Ectodermal cell (in vitro differentiated cells): ENCODE measurements at regions not wholly inside any gene's neighbourhood (a gene's known extent, or its start where the extent isn't known, plus 50 kb on each side); places are given as distances from the start of the nearest gene placed in this dataset.

Experiments
- H3K27ac ChIP-seq: 2 replicates; pipeline ENCODE4 v1.7.0; 2013; ENCODE audit warnings: mild to moderate bottlenecking, low read depth, low read length; ENCODE audit not compliant: insufficient read depth, poor library complexity, severe bottlenecking
- H3K27me3 ChIP-seq: 2 replicates; pipeline ENCODE4 v1.7.0; 2013; ENCODE audit warnings: mild to moderate bottlenecking, low read length; ENCODE audit not compliant: insufficient read depth, control insufficient read depth, poor library complexity, severe bottlenecking
- H3K36me3 ChIP-seq: one replicate; pipeline ENCODE4 v1.7.0; 2013; ENCODE audit warnings: low read length; ENCODE audit not compliant: control insufficient read depth, insufficient read depth
- H3K4me1 ChIP-seq: one replicate; pipeline ENCODE4 v1.7.0; 2013; ENCODE audit warnings: low read length; ENCODE audit not compliant: control insufficient read depth, insufficient read depth
- H3K4me3 ChIP-seq: 2 replicates; pipeline ENCODE4 v1.7.0; 2013; ENCODE audit warnings: low read depth, low read length, control low read depth; ENCODE audit not compliant: insufficient read depth
- H3K9me3 ChIP-seq: 2 replicates; pipeline ENCODE4 v1.7.0; 2013; ENCODE audit warnings: mild to moderate bottlenecking, low read length, moderate library complexity; ENCODE audit not compliant: control insufficient read depth
- whole genome bisulfite sequencing, 2 experiments: methylation state at CpG; one replicate each; pipeline ENCODE4 v1.1.7; 2013; ENCODE audit warnings: missing lambda C conversion rate in 2 of 2; 5-methylcytosine and 5-hydroxymethylcytosine counted together

DNA sequence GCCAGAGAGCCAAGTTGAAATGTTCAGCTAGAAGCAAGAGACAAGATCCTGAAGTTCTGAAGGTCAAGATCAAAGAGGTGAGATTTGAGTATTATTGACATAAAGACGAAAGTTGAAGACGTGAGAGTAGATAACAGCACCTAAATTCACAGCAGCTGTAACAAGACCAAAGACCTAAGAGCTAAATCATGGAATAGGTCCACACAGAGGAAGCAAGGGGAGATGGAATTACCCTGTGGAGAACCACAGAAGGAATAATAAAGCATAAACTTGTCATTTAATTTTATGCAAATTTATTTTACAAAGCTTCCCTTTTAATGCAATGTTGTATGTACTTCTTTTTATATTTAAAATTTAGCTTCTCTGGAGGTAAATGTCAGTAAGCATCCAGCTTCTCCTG lies 523.7 kb downstream of the NR2F1-AS1 start:
- Histone ChIP-seq H3K27ac (no peak overlapping the region), H3K9me3 (no peaks in the 10 kb centered on the region), H3K36me3 (no peaks in the 10 kb centered on the region), H3K4me1 (no peaks in the 10 kb centered on the region), H3K27me3 (no peaks in the 10 kb centered on the region), H3K4me3 (no peak overlapping the region)
- 66% methylated on average over 2 of the region's 2 CpGs; no CpG with 5 or more reads in 1 of the 2 experiments for WGBS, 2 experiments

- no peaks in the 10 kb centered on the region for H3K4me1 ChIP-seq
These were observed 525.0 kb downstream of the NR2F1-AS1 start for GRCh38 chr5:93055971-93056370.

GRCh38 chr5:93055561-93055960 lies 525.5 kb downstream of the NR2F1-AS1 start:
- Histone ChIP-seq H3K36me3 (no peaks in the 10 kb centered on the region), H3K4me1 (no peaks in the 10 kb centered on the region), H3K27ac (no peak overlapping the region), H3K27me3 (no peaks in the 10 kb centered on the region), H3K4me3 (no peak overlapping the region), H3K9me3 (no peaks in the 10 kb centered on the region)
- WGBS, 2 experiments, result 92 to 100% methylated on average over 1 of the region's 1 CpG

More at GRCh38 chr5:93055971-93056370, 525.0 kb downstream of the NR2F1-AS1 start:
- 87 to 93% methylated on average over 3 of the region's 3 CpGs for WGBS, 2 experiments
- no peaks in the 10 kb centered on the region for H3K36me3 ChIP-seq
- no peak overlapping the region for H3K27ac ChIP-seq
- H3K9me3 ChIP-seq, result no peaks in the 10 kb centered on the region
- no peaks in the 10 kb centered on the region for H3K27me3 ChIP-seq
- no peak overlapping the region for H3K4me3 ChIP-seq

DNA sequence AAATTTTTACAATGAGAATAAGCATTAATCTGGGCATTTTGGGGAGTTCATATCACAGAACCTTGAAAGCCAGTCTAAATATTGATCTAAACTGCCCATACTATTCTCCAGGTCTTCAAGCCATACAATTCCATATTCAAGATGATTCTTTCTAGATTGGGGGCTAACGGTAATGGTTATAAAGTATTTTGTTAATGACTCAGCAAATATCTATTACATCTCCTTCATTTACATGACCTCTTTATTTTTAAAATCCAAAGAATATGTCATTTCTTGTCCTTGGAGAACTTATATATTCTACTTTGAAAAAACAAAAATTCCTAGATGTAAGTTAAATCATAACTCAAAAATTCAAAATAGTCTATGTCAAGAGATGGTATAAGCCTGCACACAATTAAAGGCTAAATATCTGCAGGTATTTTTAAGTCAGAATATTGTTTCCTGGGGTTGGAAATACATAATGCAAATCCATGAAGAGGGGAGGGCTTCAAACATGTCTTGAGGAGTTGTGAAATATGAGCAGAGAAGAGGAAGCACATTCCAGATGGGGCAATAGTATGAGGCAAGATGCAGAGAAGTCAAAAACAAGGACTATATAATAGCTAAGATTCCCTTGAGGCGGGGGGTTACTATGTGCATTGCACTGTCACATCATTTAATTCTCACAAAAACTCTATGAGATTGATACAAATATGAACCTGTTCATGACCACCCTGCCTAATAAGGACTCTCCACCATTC lies 526.4 kb downstream of the NR2F1-AS1 start:
- 0% methylated on average over 1 of the region's 2 CpGs; no CpG with 5 or more reads in 1 of the 2 experiments for WGBS, 2 experiments
- Histone ChIP-seq H3K4me3 (no peak overlapping the region), H3K9me3 (no peaks in the 10 kb centered on the region), H3K27ac (no peak overlapping the region), H3K4me1 (no peaks in the 10 kb centered on the region), H3K36me3 (no peaks in the 10 kb centered on the region), H3K27me3 (no peaks in the 10 kb centered on the region)

- H3K36me3 ChIP-seq, result no peaks in the 10 kb centered on the region
- H3K9me3 ChIP-seq, result no peaks in the 10 kb centered on the region
- H3K4me3 ChIP-seq, result no peak overlapping the region
- no peaks in the 10 kb centered on the region for H3K4me1 ChIP-seq
- H3K27me3 ChIP-seq, result no peaks in the 10 kb centered on the region
- no peak overlapping the region for H3K27ac ChIP-seq
These were observed 527.2 kb downstream of the NR2F1-AS1 start for GRCh38 chr5:93053825-93054224.

GRCh38 chr5:93048858-93049257 lies 532.2 kb downstream of the NR2F1-AS1 start:
- no peaks in the 10 kb centered on the region for H3K4me1 ChIP-seq
- no peak overlapping the region for H3K4me3 ChIP-seq
- no peaks in the 10 kb centered on the region for H3K9me3 ChIP-seq
- H3K27ac ChIP-seq, result no peak overlapping the region
- H3K36me3 ChIP-seq, result no peaks in the 10 kb centered on the region
- 90 to 92% methylated on average over 1 of the region's 2 CpGs for WGBS, 2 experiments
- H3K27me3 ChIP-seq, result no peaks in the 10 kb centered on the region

- H3K27ac ChIP-seq, result no peak overlapping the region
- H3K4me3 ChIP-seq, result no peak overlapping the region
- no peaks in the 10 kb centered on the region for H3K4me1 ChIP-seq
- no peaks in the 10 kb centered on the region for H3K27me3 ChIP-seq
- H3K36me3 ChIP-seq, result no peaks in the 10 kb centered on the region
- 100% methylated on average over 1 of the region's 1 CpG for WGBS, 2 experiments
- H3K9me3 ChIP-seq, result no peaks in the 10 kb centered on the region
These were observed 536.0 kb downstream of the NR2F1-AS1 start for GRCh38 chr5:93044859-93045666.

GRCh38 chr5:93039888-93040287 lies 541.1 kb downstream of the NR2F1-AS1 start:
- Histone ChIP-seq H3K27me3 (no peaks in the 10 kb centered on the region), H3K4me3 (no peak overlapping the region), H3K4me1 (no peaks in the 10 kb centered on the region), H3K36me3 (no peaks in the 10 kb centered on the region), H3K27ac (no peak overlapping the region), H3K9me3 (no peaks in the 10 kb centered on the region)

DNA sequence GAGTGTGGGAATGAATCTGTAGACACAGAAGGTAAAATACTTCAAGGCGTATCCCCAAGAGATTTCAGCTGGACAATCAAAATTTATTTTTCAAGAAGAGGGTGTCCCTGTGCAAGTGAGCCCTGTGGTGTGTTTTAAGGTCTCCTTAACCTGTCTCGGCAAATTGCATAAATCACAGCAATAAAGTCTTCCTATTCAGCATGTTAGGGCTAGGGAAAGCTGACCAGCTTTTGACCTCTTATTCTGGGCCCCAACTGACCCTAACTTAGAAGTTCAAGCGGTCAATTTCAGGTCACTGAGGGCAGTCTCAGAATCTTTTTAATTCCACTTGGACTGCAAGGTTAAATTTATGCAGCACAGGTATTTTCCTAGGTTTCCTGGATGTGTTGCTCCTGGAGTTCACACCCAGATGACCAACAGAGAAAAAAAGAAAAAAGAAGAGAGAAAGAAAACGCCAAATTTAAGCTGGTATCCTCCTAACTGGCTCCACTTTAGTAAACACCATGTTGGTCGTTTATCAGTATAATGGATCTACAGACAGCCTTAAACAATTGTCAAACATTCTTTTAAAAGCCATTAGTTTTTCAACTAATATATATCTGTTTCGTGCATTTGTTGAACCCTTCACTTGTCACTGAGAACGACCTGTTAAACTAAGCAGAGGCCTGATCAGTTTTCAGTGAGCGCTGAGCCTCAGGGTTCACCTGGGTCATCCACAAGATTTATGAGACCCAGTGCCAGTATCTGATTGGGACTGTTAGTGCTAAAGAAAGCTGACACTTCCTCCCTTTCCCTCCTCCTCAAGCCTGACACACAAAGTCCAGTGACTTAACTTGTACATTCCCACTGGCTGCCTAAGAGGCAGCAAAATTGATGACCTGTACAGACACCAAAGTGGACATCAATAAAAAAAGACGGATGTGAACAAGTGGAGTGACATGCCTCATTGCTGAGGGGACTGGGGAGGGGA lies 546.1 kb downstream of the NR2F1-AS1 start:
- Histone ChIP-seq H3K27me3 (no peaks in the 10 kb centered on the region), H3K4me1 (no peaks in the 10 kb centered on the region), H3K4me3 (no peak overlapping the region), H3K27ac (no peak overlapping the region), H3K9me3 (no peaks in the 10 kb centered on the region), H3K36me3 (no peaks in the 10 kb centered on the region)
- 88 to 93% methylated on average over 9 of the region's 9 CpGs for WGBS, 2 experiments
